Left lung (tissue), 4 donors: ENCODE measurements at regions not wholly inside any gene's neighbourhood (a gene's known extent, or its start where the extent isn't known, plus 50 kb on each side); places are given as distances from the start of the nearest gene placed in this dataset.

Experiments
- ATAC-seq: fragments of 200-7000 bp; cut with Tn5 transposase; one replicate; pipeline ENCODE4 v1.9.1; 2020; ENCODE audit warnings: moderate library complexity
- DNase-seq, 4 donors: peaks; one replicate each; pipeline ENCODE4 v3.0.0-alpha.2; 2013 to 2020
- H3K27ac ChIP-seq, 2 donors: fragments of 200-600 bp; sonication (generic) in 1 of 2; one replicate each; pipeline versions ENCODE4 v1.5.0 to v1.8.0; 2020 to 2021
- H3K27me3 ChIP-seq, 2 donors: fragments of 200-600 bp; sonication (generic) in 1 of 2; one replicate each; pipeline versions ENCODE4 v1.5.0 to v1.8.0; 2020 to 2021
- H3K36me3 ChIP-seq, 2 donors: fragments of 200-600 bp; sonication (generic) in 1 of 2; one replicate each; pipeline versions ENCODE4 v1.5.0 to v1.8.0; 2020 to 2021
- H3K4me1 ChIP-seq, 2 donors: fragments of 200-600 bp; one replicate each; pipeline ENCODE4 v1.8.0; 2021
- H3K4me3 ChIP-seq, 2 donors: fragments of 200-600 bp; sonication (generic) in 1 of 2; one replicate each; pipeline versions ENCODE4 v1.5.0 to v1.8.0; 2020 to 2021; ENCODE audit warnings: mild to moderate bottlenecking in 1 of 2
- H3K9me3 ChIP-seq, 2 donors: fragments of 200-600 bp; sonication (generic) in 1 of 2; one replicate each; pipeline versions ENCODE4 v1.5.0 to v1.8.0; 2020 to 2021
- intact Hi-C, 2 donors: fragments of 100-400 bp; cut with DNase I; formaldehyde crosslinking; loops; one replicate each; pipeline versions ENCODE4 v1.11.2 to v1.14.2; 2022
- TF ChIP-seq, protein P1 (sequence below), 2 donors: fragments of 200-600 bp; sonication (generic) in 1 of 2; IDR thresholded peaks; one replicate each; pipeline versions ENCODE4 v1.5.0 to v1.8.0; 2021; ENCODE audit warnings: antibody characterized with exemption in 2 of 2
- donor health status: DM: no; HTN: yes; CAD: no.
- donor health status: DM: no; HTN: no; CAD: no.

DNA sequence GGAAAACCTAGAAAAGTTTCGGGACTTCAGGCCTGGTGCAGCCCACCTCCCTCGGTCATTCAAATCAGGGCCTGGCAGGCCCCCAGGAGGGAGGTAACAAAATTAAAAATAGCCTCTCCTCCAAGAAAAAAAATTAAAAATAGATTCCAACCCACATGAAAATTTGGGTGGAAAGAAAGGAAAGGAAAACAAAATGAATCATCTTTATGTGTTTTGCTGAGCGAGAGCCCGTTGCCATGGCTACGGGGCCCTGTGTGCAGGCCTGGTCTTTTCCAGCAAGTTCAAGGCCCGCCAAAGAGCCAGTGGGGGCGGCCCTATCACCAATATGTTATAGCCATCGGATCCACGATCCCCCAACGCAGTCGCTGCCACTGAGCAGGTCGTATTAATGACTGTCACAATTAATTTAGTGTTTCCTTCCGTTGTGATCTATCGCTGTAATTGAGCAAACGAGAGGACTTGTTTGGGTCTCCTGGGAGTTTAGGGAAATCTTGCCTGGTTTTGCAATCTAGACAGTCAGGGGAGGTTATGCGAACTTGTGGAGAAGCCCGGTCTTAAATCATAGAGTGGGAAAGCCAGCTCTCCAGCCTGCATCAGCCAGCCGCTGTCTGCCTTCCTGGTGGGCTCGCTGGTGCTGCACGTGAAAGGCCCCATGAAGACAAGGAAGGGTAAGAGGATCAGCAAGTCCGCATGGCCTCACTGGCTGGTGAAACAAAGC, 452.4 kb downstream of the BCOR start:
- Histone ChIP-seq H3K4me1 (no peaks in the 10 kb centered on the region), H3K4me3 (no peak overlapping the region), H3K27me3 (no peaks in the 10 kb centered on the region), H3K36me3 (no peaks in the 10 kb centered on the region), H3K27ac (peak overlapping the region in 1 of 2 donors; percentile 10), H3K9me3 (no peaks in the 10 kb centered on the region)
- TF ChIP-seq, protein P1, sequence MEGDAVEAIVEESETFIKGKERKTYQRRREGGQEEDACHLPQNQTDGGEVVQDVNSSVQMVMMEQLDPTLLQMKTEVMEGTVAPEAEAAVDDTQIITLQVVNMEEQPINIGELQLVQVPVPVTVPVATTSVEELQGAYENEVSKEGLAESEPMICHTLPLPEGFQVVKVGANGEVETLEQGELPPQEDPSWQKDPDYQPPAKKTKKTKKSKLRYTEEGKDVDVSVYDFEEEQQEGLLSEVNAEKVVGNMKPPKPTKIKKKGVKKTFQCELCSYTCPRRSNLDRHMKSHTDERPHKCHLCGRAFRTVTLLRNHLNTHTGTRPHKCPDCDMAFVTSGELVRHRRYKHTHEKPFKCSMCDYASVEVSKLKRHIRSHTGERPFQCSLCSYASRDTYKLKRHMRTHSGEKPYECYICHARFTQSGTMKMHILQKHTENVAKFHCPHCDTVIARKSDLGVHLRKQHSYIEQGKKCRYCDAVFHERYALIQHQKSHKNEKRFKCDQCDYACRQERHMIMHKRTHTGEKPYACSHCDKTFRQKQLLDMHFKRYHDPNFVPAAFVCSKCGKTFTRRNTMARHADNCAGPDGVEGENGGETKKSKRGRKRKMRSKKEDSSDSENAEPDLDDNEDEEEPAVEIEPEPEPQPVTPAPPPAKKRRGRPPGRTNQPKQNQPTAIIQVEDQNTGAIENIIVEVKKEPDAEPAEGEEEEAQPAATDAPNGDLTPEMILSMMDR (IDR thresholded peaks at IDR 0.05), result no peak
- intact Hi-C loops, result no loop called here
- ATAC-seq, result peak; percentile 47
- DNase-seq, result peak in 3 of 4 donors; percentile 58 to 79 (median 68)

DNA sequence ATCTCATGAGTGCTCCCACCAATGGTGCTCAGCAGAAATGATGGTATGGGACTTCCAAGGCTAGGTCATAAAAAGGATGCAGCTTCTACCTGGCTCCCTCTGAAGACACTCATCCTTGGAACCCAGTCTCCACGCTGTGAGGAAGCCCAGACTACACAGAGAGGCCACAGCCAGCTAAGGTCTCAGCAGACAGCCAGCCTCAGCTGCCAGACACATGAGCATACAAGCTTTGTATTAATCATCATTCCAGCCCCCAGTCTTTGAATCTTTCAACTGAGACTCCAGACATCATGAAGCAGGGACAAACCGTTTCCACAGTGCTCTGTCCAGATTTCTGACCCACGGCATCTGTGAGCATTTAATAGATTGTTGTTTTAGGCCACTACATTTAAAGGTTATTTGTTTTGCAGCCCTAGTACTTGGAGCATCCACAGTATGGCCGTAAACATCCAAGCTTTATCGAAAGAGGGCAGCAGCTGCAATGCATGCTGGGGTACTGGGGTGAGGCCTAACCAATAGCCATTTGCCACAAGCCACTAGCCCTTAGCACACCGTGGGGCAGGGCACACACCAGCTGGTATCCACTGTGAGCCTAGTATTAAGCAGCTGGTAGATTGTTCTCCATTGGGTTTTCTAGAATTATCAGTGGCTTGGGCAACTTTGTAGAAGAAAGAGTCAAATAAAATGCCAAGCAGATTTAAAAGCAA, 449.1 kb downstream of the BCOR start:
- TF ChIP-seq, protein P1 (IDR thresholded peaks at IDR 0.05), result no peak
- Histone ChIP-seq H3K27me3 (peaks cover 0 to 7% of the 10 kb centered on the region in 2 donors), H3K9me3 (no peaks in the 10 kb centered on the region), H3K4me3 (no peak overlapping the region), H3K4me1 (no peaks in the 10 kb centered on the region), H3K27ac (no peak overlapping the region), H3K36me3 (no peaks in the 10 kb centered on the region)
- DNase-seq, result no peak
- no peak for ATAC-seq
- intact Hi-C loops, result no loop called here

DNA sequence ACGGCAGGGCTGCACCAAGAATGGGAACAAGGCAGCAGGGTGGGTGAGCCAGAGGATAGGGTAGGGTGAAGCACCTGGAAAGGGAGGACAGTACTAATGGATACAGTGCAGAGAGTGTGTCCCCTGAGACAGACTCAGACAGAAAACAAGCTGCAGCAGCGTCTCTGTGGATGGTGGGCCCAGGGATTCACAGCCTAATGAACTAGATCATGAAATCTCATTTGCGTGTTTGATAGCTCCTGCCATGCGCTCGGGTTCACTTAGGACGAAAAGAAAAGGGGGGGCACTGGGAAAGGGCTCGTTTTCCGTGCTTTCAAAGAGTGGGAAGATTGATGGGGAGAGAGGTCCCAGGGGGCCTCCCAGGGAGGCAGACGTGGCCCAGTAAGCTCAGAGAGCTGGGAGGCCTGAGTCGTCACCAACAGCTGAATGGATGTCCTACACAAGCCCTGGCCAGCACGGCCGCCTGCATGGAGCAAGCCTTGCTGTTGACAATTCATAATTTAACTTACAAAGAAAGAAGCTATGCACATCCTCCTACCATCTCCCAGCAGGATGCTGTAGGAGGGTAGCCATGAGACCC, 446.9 kb downstream of the BCOR start:
- ATAC-seq, result no peak
- H3K9me3 ChIP-seq, result no peaks in the 10 kb centered on the region
- TF ChIP-seq, protein P1 (IDR thresholded peaks at IDR 0.05), result no peak
- H3K36me3 ChIP-seq, result no peaks in the 10 kb centered on the region
- H3K4me3 ChIP-seq, result no peak overlapping the region
- no peak for DNase-seq
- intact Hi-C loops, result no loop called here
- H3K27ac ChIP-seq, result no peak overlapping the region
- peaks cover 0 to 7% of the 10 kb centered on the region in 2 donors for H3K27me3 ChIP-seq
- H3K4me1 ChIP-seq, result no peaks in the 10 kb centered on the region

DNA sequence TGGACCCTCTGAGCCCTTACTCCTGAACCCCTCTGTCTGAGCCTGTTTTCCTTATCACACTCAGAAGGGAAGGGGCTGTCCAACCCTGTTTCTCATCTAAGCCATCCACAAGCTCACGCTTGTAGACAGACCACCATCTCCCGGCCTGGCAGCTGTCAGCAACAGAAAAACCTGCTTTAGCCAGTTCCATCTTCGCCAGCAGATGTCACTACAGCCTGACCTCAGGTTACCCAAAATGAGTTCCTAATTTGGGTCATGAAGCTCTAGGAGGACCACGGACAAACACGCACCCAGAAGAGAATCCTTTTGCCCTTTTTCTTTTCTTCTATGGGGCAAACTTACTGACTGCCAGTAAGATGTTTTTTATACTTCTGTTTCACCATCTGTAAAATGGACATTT, 445.4 kb downstream of the BCOR start:
- ATAC-seq (peak; percentile 49), DNase-seq (no peak)
- TF ChIP-seq, protein P1 (IDR thresholded peaks at IDR 0.05), result no peak
- Histone ChIP-seq H3K9me3 (no peaks in the 10 kb centered on the region), H3K27ac (no peak overlapping the region), H3K27me3 (peaks cover 0 to 7% of the 10 kb centered on the region in 2 donors), H3K4me3 (no peak overlapping the region), H3K4me1 (no peaks in the 10 kb centered on the region), H3K36me3 (no peaks in the 10 kb centered on the region)
- intact Hi-C loops, result no loop called here

DNA sequence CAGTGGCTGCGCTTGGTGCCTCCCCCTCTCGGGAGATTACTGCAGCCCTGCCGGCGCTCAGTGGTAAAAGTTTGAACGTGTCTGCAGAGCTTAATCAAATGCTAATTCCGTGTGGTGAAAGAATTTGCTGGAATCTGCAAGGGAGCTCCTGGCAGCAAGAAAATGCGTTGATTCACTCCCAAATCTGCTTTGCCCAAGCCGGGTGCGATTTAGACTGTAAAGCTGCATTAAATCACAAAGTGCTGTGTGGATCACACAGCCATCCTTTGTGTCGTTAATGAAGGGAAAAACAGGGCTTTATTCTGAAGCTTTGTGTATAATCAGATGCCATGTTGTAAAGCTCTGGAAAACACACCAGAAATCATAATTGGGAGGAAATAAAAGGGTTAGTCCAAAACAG, 444.1 kb downstream of the BCOR start:
- intact Hi-C loops, result no loop called here
- DNase-seq, result no peak

More for the DNA sequence above, 444.1 kb downstream of the BCOR start:
- no peaks in the 10 kb centered on the region for H3K4me1 ChIP-seq
- ATAC-seq, result no peak
- no peaks in the 10 kb centered on the region for H3K36me3 ChIP-seq
- peaks cover 0 to 7% of the 10 kb centered on the region in 2 donors for H3K27me3 ChIP-seq
- H3K4me3 ChIP-seq, result no peak overlapping the region
- no peak overlapping the region for H3K27ac ChIP-seq
- H3K9me3 ChIP-seq, result no peaks in the 10 kb centered on the region
- TF ChIP-seq, protein P1 (IDR thresholded peaks at IDR 0.05), result no peak
